C4-2B (cell line): ENCODE measurements at regions not wholly inside any gene's neighbourhood (a gene's known extent, or its start where the extent isn't known, plus 50 kb on each side); places are given as distances from the start of the nearest gene placed in this dataset.

Experiments used
- ZFX ChIP-seq: fragments of 450-650 bp; IDR thresholded peaks from 2 replicates; pipeline ENCODE4 v1.6.1; 2017
- TF ChIP-seq, protein P1 (sequence below): fragments of 450-650 bp; conservative IDR thresholded peaks from 2 replicates; pipeline ENCODE4 v1.5.1; 2017; ENCODE audit warnings: mild to moderate bottlenecking

DNA sequence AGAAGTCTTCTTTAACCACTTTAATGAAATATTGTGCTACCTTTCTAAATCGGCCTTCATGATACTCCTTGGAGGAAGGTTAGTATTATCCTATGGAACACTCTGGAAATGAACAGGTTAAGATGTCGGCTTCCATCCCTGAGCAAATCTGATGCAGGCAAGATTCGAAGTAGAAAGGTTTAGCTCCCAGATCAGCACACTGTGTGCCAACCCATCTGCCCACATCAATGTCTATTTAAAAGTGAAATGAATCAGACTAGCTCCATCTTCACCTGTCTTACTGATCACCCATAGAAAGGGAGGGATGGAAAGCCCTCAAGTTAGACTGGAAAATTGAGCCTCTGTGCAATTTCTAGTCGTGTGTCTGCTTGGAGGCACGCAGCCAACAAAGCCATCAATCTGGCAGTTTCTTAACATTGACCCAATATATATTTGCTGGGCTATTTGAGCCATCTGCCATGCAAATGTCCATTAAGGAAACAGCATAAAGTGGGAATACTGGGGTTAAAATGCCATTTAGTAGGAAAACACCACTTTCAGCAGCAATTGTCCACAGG is 506.1 kb downstream of the RMST start:
- TF ChIP-seq, protein P1, sequence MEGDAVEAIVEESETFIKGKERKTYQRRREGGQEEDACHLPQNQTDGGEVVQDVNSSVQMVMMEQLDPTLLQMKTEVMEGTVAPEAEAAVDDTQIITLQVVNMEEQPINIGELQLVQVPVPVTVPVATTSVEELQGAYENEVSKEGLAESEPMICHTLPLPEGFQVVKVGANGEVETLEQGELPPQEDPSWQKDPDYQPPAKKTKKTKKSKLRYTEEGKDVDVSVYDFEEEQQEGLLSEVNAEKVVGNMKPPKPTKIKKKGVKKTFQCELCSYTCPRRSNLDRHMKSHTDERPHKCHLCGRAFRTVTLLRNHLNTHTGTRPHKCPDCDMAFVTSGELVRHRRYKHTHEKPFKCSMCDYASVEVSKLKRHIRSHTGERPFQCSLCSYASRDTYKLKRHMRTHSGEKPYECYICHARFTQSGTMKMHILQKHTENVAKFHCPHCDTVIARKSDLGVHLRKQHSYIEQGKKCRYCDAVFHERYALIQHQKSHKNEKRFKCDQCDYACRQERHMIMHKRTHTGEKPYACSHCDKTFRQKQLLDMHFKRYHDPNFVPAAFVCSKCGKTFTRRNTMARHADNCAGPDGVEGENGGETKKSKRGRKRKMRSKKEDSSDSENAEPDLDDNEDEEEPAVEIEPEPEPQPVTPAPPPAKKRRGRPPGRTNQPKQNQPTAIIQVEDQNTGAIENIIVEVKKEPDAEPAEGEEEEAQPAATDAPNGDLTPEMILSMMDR = no peak
- no peak for TF ChIP-seq ZFX
